Smooth muscle cell (in vitro differentiated cells): ENCODE measurements at regions not wholly inside any gene's neighbourhood (a gene's known extent, or its start where the extent isn't known, plus 50 kb on each side); places are given as distances from the start of the nearest gene placed in this dataset.

Source experiments
- DNase-seq: peaks from one replicate; lab custom pipeline; 2025; ENCODE audit not compliant: unreplicated experiment; lab: John Stamatoyannopoulos, UW
- H2AFZ ChIP-seq: fragments of 200-600 bp; sonication (generic); 2 replicates; pipeline ENCODE4 v1.6.0; 2016; ENCODE audit warnings: antibody characterized with exemption, low read depth, mild to moderate bottlenecking
- H3F3A ChIP-seq: fragments of 200-600 bp; sonication (generic); 2 replicates; pipeline ENCODE4 v1.6.0; 2017; ENCODE audit warnings: antibody characterized with exemption, low read depth
- H3K27ac ChIP-seq: fragments of 200-600 bp; sonication (generic); 2 replicates; pipeline ENCODE4 v1.5.1; 2016; ENCODE audit warnings: low read depth, mild to moderate bottlenecking
- H3K27me3 ChIP-seq: fragments of 200-600 bp; sonication (generic); 2 replicates; pipeline ENCODE4 v1.6.1; 2016; ENCODE audit warnings: low read depth, mild to moderate bottlenecking
- H3K36me3 ChIP-seq: fragments of 200-600 bp; sonication (generic); 2 replicates; pipeline ENCODE4 v1.5.1; 2016; ENCODE audit warnings: low read depth
- H3K4me1 ChIP-seq: fragments of 200-600 bp; sonication (generic); 2 replicates; pipeline ENCODE4 v1.5.1; 2016; ENCODE audit warnings: low read depth
- H3K4me2 ChIP-seq: fragments of 200-600 bp; sonication (generic); 2 replicates; pipeline ENCODE4 v1.6.0; 2016; ENCODE audit warnings: mild to moderate bottlenecking
- H3K4me3 ChIP-seq: fragments of 200-600 bp; sonication (generic); 2 replicates; pipeline ENCODE4 v1.5.1; 2016; ENCODE audit warnings: mild to moderate bottlenecking
- H3K79me2 ChIP-seq: fragments of 200-600 bp; sonication (generic); 2 replicates; pipeline ENCODE4 v1.6.0; 2016; ENCODE audit warnings: low read depth, mild to moderate bottlenecking
- H3K9ac ChIP-seq: fragments of 200-600 bp; sonication (generic); 2 replicates; pipeline ENCODE4 v1.6.0; 2016; ENCODE audit warnings: low read depth
- H3K9me3 ChIP-seq: fragments of 200-600 bp; sonication (generic); replicated peaks from 2 replicates; pipeline ENCODE4 v1.5.1; 2016; ENCODE audit warnings: low read depth
- H4K20me1 ChIP-seq: fragments of 200-600 bp; sonication (generic); 2 replicates; pipeline ENCODE4 v1.6.0; 2016; ENCODE audit warnings: low read depth
- CTCF ChIP-seq: fragments of 200-600 bp; sonication (generic); IDR thresholded peaks from 2 replicates; pipeline ENCODE4 v1.5.1; 2017; ENCODE audit warnings: borderline replicate concordance, mild to moderate bottlenecking, antibody characterized with exemption; ENCODE audit not compliant: insufficient read depth, poor library complexity, severe bottlenecking
- WGBS: methylation state at CpG from one replicate; pipeline ENCODE4 v1.1.7; 2016; ENCODE audit warnings: low lambda C conversion rate; 5-methylcytosine and 5-hydroxymethylcytosine counted together

- no peak overlapping the region for H3K27ac ChIP-seq
- H3F3A ChIP-seq = no peaks in the 10 kb centered on the region
- H3K27me3 ChIP-seq = no peaks in the 10 kb centered on the region
- no peak overlapping the region for H3K4me2 ChIP-seq
- TF ChIP-seq CTCF = no peak
- H3K9ac ChIP-seq = no peak overlapping the region
- H3K36me3 ChIP-seq = no peaks in the 10 kb centered on the region
- no peaks in the 10 kb centered on the region for H3K9me3 ChIP-seq
- no peaks in the 10 kb centered on the region for H3K79me2 ChIP-seq
- H2AFZ ChIP-seq = no peak overlapping the region
- WGBS = 96% methylated on average over 5 of the region's 5 CpGs
- H3K4me1 ChIP-seq = no peaks in the 10 kb centered on the region
- no peaks in the 10 kb centered on the region for H4K20me1 ChIP-seq
- no peak overlapping the region for H3K4me3 ChIP-seq
- DNase-seq = no peak
Observed at GRCh38 chr12:76173756-76174155, 89.3 kb upstream of the NAP1L1 start.

DNA sequence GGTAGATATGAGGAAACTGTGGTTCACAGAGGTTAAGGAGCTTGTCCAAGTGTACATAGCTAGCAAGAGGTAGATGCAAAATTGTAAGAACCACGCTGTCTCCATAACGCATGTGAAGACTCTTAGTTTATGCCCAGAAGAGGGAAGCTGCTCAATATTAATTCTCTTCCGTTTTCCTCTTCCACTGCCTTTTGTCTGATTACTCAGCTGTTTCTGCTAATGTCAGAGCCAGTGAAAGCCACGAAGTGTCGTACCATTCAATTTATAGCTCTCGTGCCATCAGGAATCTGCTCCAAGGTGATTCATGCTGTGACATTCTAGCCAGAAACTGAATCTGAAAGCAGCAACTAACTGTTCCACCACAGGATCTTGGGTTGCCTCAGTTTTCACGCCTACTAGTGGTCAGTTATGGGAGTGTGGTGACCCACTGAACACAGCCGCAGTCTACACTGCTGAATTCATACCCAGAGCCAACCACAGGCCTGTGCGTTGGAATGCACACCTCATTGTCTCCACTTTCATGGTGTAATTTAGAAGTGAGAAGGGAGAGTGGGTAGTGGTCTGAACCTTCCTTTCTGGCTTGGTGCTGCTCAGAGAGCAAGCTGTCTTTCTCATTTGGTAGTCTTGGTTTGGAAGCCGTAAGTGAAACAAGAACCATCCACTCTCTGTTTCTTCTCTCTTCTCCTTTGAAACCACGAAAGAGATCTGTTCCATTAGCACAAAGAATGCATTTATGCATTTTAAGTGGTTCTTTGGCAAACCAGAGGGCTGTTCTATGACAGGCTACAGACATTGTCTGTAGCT, 74.2 kb upstream of the NAP1L1 start:
- Histone ChIP-seq H2AFZ (peak overlapping the region; percentile 79), H3K27ac (peak overlapping the region; percentile 54), H3K36me3 (no peaks in the 10 kb centered on the region), H3K79me2 (no peaks in the 10 kb centered on the region), H3K4me1 (peaks cover 22% of the 10 kb centered on the region), H3K4me2 (peak overlapping the region; percentile 78), H3K9ac (no peak overlapping the region), H3K9me3 (no peaks in the 10 kb centered on the region), H4K20me1 (no peaks in the 10 kb centered on the region), H3F3A (no peaks in the 10 kb centered on the region), H3K4me3 (no peak overlapping the region), H3K27me3 (no peaks in the 10 kb centered on the region)
- peak; percentile 7 for DNase-seq
- WGBS = 35% methylated on average over 11 of the region's 11 CpGs
- peak; percentile 55 for TF ChIP-seq CTCF

GRCh38 chr12:76156726-76157125, 72.2 kb upstream of the NAP1L1 start:
- Histone ChIP-seq H3K4me3 (no peak overlapping the region), H3K9ac (no peak overlapping the region), H3K4me1 (peaks cover 22% of the 10 kb centered on the region), H3K79me2 (no peaks in the 10 kb centered on the region), H3K27me3 (no peaks in the 10 kb centered on the region), H3K4me2 (no peak overlapping the region), H2AFZ (peak overlapping the region; percentile 49), H3K36me3 (no peaks in the 10 kb centered on the region), H4K20me1 (no peaks in the 10 kb centered on the region), H3K9me3 (no peaks in the 10 kb centered on the region), H3F3A (no peaks in the 10 kb centered on the region), H3K27ac (no peak overlapping the region)
- no peak for TF ChIP-seq CTCF
- DNase-seq = no peak

- no peak for TF ChIP-seq CTCF
- Histone ChIP-seq H3K27ac (no peak overlapping the region), H3K4me3 (no peak overlapping the region), H3K79me2 (no peaks in the 10 kb centered on the region), H3K36me3 (no peaks in the 10 kb centered on the region), H4K20me1 (no peaks in the 10 kb centered on the region), H3K9ac (no peak overlapping the region), H3K4me2 (no peak overlapping the region), H3F3A (no peaks in the 10 kb centered on the region), H3K9me3 (no peaks in the 10 kb centered on the region), H2AFZ (peak overlapping the region; percentile 49), H3K4me1 (peaks cover 22% of the 10 kb centered on the region), H3K27me3 (no peaks in the 10 kb centered on the region)
- no peak for DNase-seq
- WGBS = 78% methylated on average over 1 of the region's 1 CpG
Observed at GRCh38 chr12:76156314-76156713, 71.8 kb upstream of the NAP1L1 start.
